Stomach (tissue), 8 donors: ENCODE measurements at regions not wholly inside any gene's neighbourhood (a gene's known extent, or its start where the extent isn't known, plus 50 kb on each side); places are given as distances from the start of the nearest gene placed in this dataset.

ENCODE experiments used
- DNase-seq, 2 donors: peaks; one replicate each; pipeline versions ENCODE4 v3.0.0 to v3.0.0-alpha.2; 2013 to 2019
- H3K27ac ChIP-seq, 5 donors: fragments of 200-600 bp in 4 of 5; sonication (generic) in 4 of 5; one replicate each; pipeline ENCODE4 v1.5.1; 2013 to 2019; ENCODE audit warnings: mild to moderate bottlenecking in 1 of 5, moderate library complexity in 1 of 5
- H3K27me3 ChIP-seq, 3 donors: fragments of 200-600 bp; sonication (generic); one replicate each; pipeline ENCODE4 v1.5.1; 2017 to 2019; ENCODE audit warnings: mixed run types in 1 of 3
- H3K36me3 ChIP-seq, 4 donors: fragments of 200-600 bp; sonication (generic); 1 replicate in 3 of 4; 2 replicates in 1 of 4; pipeline ENCODE4 v1.5.1; 2016 to 2019
- H3K4me1 ChIP-seq, 4 donors: fragments of 200-600 bp; sonication (generic); one replicate each; pipeline ENCODE4 v1.5.1; 2016 to 2019
- H3K4me3 ChIP-seq, 4 donors: fragments of 200-600 bp; sonication (generic) in 3 of 4; one replicate each; pipeline ENCODE4 v1.5.1; 2016 to 2019; ENCODE audit warnings: mild to moderate bottlenecking in 1 of 4
- H3K9me3 ChIP-seq, 4 donors: fragments of 200-600 bp; sonication (generic); one replicate each; pipeline ENCODE4 v1.5.1; 2016 to 2019
- CTCF ChIP-seq, 7 experiments: fragments of 450-650 bp in 4 of 7; fragments of 200-600 bp in 3 of 7; sonication (generic) in 3 of 7; IDR thresholded peaks; one replicate each; pipeline ENCODE4 v1.5.1; 2016 to 2019; ENCODE audit warnings: antibody characterized with exemption in 7 of 7, control low read depth in 2 of 7, mild to moderate bottlenecking in 1 of 7
- EP300 ChIP-seq: sonication (generic); formaldehyde crosslinking; IDR thresholded peaks from one replicate; pipeline ENCODE4 v1.6.1; 2017; ENCODE audit warnings: antibody characterized with exemption
- POLR2A ChIP-seq, 4 donors: fragments of 450-650 bp; IDR thresholded peaks; one replicate each; pipeline ENCODE4 v1.6.1; 2016; ENCODE audit warnings: antibody characterized with exemption in 4 of 4, control low read depth in 2 of 4, mild to moderate bottlenecking in 1 of 4, moderate library complexity in 1 of 4
- POLR2AphosphoS5 ChIP-seq, 3 donors: sonication (generic); formaldehyde crosslinking; IDR thresholded peaks; one replicate each; pipeline ENCODE4 v1.6.1; 2016; ENCODE audit warnings: antibody characterized with exemption in 3 of 3
- WGBS, 5 donors: extraction: QIAGEN DNeasy Blood & Tissue Kit in 3 of 5; methylation state at CpG; one replicate each; pipeline versions ENCODE4 v1.1.5 to v1.1.7; 2013 to 2018; 5-methylcytosine and 5-hydroxymethylcytosine counted together
- intact Hi-C: fragments of 100-400 bp; cut with DNase I; formaldehyde crosslinking; loops from one replicate; pipeline ENCODE4 v1.15.1; 2023; ENCODE audit warnings: low total_unique reads
- donor health status: healthy with polysubstance abuse.
- donor health status: Bipolar disorder and iron deficiency.
- donor health status: healthy.

GRCh38 chr6:40743690-40744446, 156.7 kb upstream of the LRFN2 start:
- TF ChIP-seq POLR2A (IDR thresholded peaks at IDR 0.05) (no peak), CTCF (IDR thresholded peaks at IDR 0.05) (no peak), POLR2AphosphoS5 (IDR thresholded peaks at IDR 0.05) (no peak), EP300 (no peak)
- H3K4me3 ChIP-seq = no peak overlapping the region
- WGBS, 5 donors = 80 to 93% (median 92%) methylated on average over 12 to 17 of the region's 17 CpGs
- H3K4me1 ChIP-seq = peaks cover 0 to 11% (median 3%) of the 10 kb centered on the region in 4 donors
- H3K9me3 ChIP-seq = no peaks in the 10 kb centered on the region
- DNase-seq = no peak
- H3K36me3 ChIP-seq = no peaks in the 10 kb centered on the region
- H3K27ac ChIP-seq = no peak overlapping the region
- H3K27me3 ChIP-seq = no peaks in the 10 kb centered on the region
- intact Hi-C loops = no loop called here

- TF ChIP-seq POLR2A (IDR thresholded peaks at IDR 0.05) (no peak), EP300 (no peak), POLR2AphosphoS5 (IDR thresholded peaks at IDR 0.05) (no peak), CTCF (IDR thresholded peaks at IDR 0.05) (no peak)
- no peaks in the 10 kb centered on the region for H3K9me3 ChIP-seq
- no peak overlapping the region for H3K27ac ChIP-seq
- no peak overlapping the region for H3K4me3 ChIP-seq
- H3K36me3 ChIP-seq = no peaks in the 10 kb centered on the region
- DNase-seq = no peak
- H3K4me1 ChIP-seq = peaks cover 0 to 11% (median 3%) of the 10 kb centered on the region in 4 donors
- 82 to 91% (median 85%) methylated on average over 4 of the region's 4 CpGs for WGBS, 5 donors
- intact Hi-C loops = no loop called here
- H3K27me3 ChIP-seq = no peaks in the 10 kb centered on the region
These were observed 156.1 kb upstream of the LRFN2 start for GRCh38 chr6:40743226-40743625.

- TF ChIP-seq POLR2A (IDR thresholded peaks at IDR 0.05) (no peak), CTCF (IDR thresholded peaks at IDR 0.05) (no peak), EP300 (no peak), POLR2AphosphoS5 (IDR thresholded peaks at IDR 0.05) (no peak)
- H3K36me3 ChIP-seq = no peaks in the 10 kb centered on the region
- no peak for DNase-seq
- no peaks in the 10 kb centered on the region for H3K9me3 ChIP-seq
- H3K27me3 ChIP-seq = peaks cover 0 to 16% (median 0%) of the 10 kb centered on the region in 3 donors
- intact Hi-C loops = no loop called here
- H3K27ac ChIP-seq = no peak overlapping the region
- peaks cover 0 to 11% (median 3%) of the 10 kb centered on the region in 4 donors for H3K4me1 ChIP-seq
- no peak overlapping the region for H3K4me3 ChIP-seq
- 79 to 97% (median 83%) methylated on average over 3 of the region's 3 CpGs for WGBS, 5 donors
These were observed 153.4 kb upstream of the LRFN2 start for GRCh38 chr6:40740518-40740917.

- Histone ChIP-seq H3K4me3 (no peak overlapping the region), H3K36me3 (no peaks in the 10 kb centered on the region), H3K9me3 (no peaks in the 10 kb centered on the region), H3K4me1 (no peaks in the 10 kb centered on the region), H3K27me3 (peaks cover 0 to 21% (median 0%) of the 10 kb centered on the region in 3 donors), H3K27ac (no peak overlapping the region)
- peak in 1 of 2 donors; percentile 37 for DNase-seq
- WGBS, 5 donors = 69 to 81% (median 79%) methylated on average over 11 of the region's 11 CpGs
- intact Hi-C loops = no loop called here
- TF ChIP-seq POLR2AphosphoS5 (IDR thresholded peaks at IDR 0.05) = no peak
- TF ChIP-seq CTCF (IDR thresholded peaks at IDR 0.05) = no peak
- TF ChIP-seq EP300 = no peak
- TF ChIP-seq POLR2A (IDR thresholded peaks at IDR 0.05) = no peak
These were observed 151.5 kb upstream of the LRFN2 start for GRCh38 chr6:40738551-40739193.
